Loucy (cell line): ENCODE measurements at regions not wholly inside any gene's neighbourhood (a gene's known extent, or its start where the extent isn't known, plus 50 kb on each side); places are given as distances from the start of the nearest gene placed in this dataset.

Experiments
- EZH2phosphoT487 ChIP-seq: fragments of 200-600 bp; IDR thresholded peaks from 2 replicates; pipeline ENCODE4 v1.6.1; 2018; ENCODE audit warnings: antibody characterized with exemption, mild to moderate bottlenecking, moderate library complexity, borderline replicate concordance
- TF ChIP-seq, protein P1 (sequence below): fragments of 200-600 bp; sonication (generic); conservative IDR thresholded peaks from 2 replicates; pipeline ENCODE4 v1.5.1; 2014; ENCODE audit warnings: mild to moderate bottlenecking, antibody characterized with exemption, low read length

DNA sequence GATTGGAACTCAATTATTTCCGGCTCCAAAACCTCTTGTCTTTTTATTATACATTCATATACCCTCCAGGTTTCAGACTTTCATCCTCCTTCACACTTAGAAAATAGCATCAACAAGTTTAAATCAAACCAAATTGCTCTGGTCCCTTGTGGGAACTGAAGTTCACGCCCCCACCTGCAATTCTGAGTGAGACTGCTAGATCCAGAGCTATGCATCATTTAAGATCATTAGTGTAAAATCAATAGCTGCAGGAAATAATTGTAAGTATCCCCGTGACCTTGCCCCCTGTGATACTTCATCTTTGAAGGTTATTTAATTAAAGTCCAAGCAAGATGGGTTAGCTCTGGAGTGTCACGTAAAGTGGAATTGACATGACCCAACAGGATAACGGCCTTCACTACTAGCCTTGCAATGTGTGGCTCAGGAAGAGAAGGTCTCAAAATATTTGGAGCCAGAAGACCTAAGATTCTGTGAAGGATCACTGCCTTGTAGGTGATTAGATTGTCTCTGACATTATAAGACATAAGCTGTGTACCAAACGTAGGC is 742.2 kb upstream of the LRRC4C start:
- TF ChIP-seq, protein P1, sequence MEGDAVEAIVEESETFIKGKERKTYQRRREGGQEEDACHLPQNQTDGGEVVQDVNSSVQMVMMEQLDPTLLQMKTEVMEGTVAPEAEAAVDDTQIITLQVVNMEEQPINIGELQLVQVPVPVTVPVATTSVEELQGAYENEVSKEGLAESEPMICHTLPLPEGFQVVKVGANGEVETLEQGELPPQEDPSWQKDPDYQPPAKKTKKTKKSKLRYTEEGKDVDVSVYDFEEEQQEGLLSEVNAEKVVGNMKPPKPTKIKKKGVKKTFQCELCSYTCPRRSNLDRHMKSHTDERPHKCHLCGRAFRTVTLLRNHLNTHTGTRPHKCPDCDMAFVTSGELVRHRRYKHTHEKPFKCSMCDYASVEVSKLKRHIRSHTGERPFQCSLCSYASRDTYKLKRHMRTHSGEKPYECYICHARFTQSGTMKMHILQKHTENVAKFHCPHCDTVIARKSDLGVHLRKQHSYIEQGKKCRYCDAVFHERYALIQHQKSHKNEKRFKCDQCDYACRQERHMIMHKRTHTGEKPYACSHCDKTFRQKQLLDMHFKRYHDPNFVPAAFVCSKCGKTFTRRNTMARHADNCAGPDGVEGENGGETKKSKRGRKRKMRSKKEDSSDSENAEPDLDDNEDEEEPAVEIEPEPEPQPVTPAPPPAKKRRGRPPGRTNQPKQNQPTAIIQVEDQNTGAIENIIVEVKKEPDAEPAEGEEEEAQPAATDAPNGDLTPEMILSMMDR: no peak
- TF ChIP-seq EZH2phosphoT487: no peak
